Ascending aorta (tissue), 2 donors: ENCODE measurements at regions not wholly inside any gene's neighbourhood (a gene's known extent, or its start where the extent isn't known, plus 50 kb on each side); places are given as distances from the start of the nearest gene placed in this dataset.

Experiments used
- DNase-seq, 2 donors: peaks; one replicate each; pipeline ENCODE4 v3.0.0-alpha.2; 2019; ENCODE audit warnings: low spot score in 2 of 2
- H3K27ac ChIP-seq, 2 donors: fragments of 200-600 bp; sonication (generic); one replicate each; pipeline ENCODE4 v1.5.1; 2016 to 2017; ENCODE audit warnings: mild to moderate bottlenecking in 1 of 2
- H3K27me3 ChIP-seq: fragments of 200-600 bp; sonication (generic); one replicate; pipeline ENCODE4 v1.5.1; 2017
- H3K36me3 ChIP-seq, 2 donors: fragments of 200-600 bp; sonication (generic); one replicate each; pipeline ENCODE4 v1.5.1; 2016
- H3K4me1 ChIP-seq, 2 donors: fragments of 200-600 bp; sonication (generic); one replicate each; pipeline ENCODE4 v1.5.1; 2016 to 2017; ENCODE audit warnings: mild to moderate bottlenecking in 1 of 2
- H3K4me3 ChIP-seq, 2 donors: fragments of 200-600 bp; sonication (generic); one replicate each; pipeline ENCODE4 v1.5.1; 2016 to 2017; ENCODE audit warnings: mild to moderate bottlenecking in 1 of 2
- H3K9me3 ChIP-seq, 2 donors: fragments of 200-600 bp; sonication (generic); one replicate each; pipeline ENCODE4 v1.5.1; 2016
- CTCF ChIP-seq, 3 experiments: fragments of 200-600 bp in 2 of 3; fragments of 450-650 bp in 1 of 3; sonication (generic) in 2 of 3; IDR thresholded peaks; one replicate each; pipeline ENCODE4 v1.5.1; 2016 to 2019; ENCODE audit warnings: antibody characterized with exemption in 3 of 3, mild to moderate bottlenecking in 1 of 3, moderate library complexity in 1 of 3
- intact Hi-C: fragments of 100-400 bp; cut with DNase I; formaldehyde crosslinking; loops from one replicate; pipeline ENCODE4 v1.15.1; 2023

DNA sequence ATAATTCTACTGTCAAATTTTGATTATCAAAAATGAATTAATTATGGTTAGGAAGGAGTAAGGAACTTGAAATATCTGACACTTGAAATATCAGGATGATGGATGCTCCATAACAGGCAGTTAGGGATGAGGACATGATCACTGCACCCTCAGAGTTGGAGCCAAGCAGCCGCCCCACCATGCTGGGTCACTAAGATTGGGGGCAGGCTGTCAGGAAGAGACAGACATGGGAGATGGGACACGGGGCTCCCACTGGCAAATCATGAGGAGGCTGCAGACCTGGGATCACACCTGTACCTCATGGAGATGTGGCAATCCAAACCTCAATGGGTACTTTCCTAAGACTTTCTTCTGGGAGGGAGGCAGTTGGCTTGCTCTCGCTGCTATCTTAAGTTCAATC, 982.0 kb upstream of the ZEB2 start:
- Histone ChIP-seq H3K4me3 (no peak overlapping the region), H3K27ac (no peak overlapping the region), H3K27me3 (no peaks in the 10 kb centered on the region), H3K36me3 (no peaks in the 10 kb centered on the region), H3K9me3 (no peaks in the 10 kb centered on the region), H3K4me1 (no peaks in the 10 kb centered on the region)
- DNase-seq: no peak
- intact Hi-C loops: no loop called here
- TF ChIP-seq CTCF (IDR thresholded peaks at IDR 0.05): no peak

DNA sequence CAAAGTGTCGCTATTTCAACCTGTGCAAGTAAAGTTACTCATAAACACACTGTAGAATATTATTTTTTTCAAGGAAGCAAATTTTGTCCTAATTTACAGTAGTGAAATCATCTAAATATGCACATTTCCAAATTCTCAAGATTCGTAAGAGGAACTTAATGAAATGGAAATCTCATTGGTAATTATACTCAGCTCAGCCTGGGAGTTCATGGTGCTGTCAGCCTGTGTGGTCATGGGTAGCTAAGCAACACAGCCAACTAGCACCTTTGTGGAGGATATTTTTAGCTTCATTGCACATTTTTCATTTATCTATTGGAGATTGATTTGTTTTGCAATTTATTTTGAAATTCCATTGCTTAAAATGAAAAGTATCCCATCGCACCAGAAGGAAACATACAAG, 975.7 kb upstream of the ZEB2 start:
- intact Hi-C loops: no loop called here
- TF ChIP-seq CTCF (IDR thresholded peaks at IDR 0.05): no peak
- H3K9me3 ChIP-seq: peaks cover 0 to 3% of the 10 kb centered on the region in 2 donors
- H3K27ac ChIP-seq: no peak overlapping the region
- H3K4me3 ChIP-seq: no peak overlapping the region
- no peak for DNase-seq
- no peaks in the 10 kb centered on the region for H3K27me3 ChIP-seq
- no peaks in the 10 kb centered on the region for H3K4me1 ChIP-seq
- H3K36me3 ChIP-seq: no peaks in the 10 kb centered on the region

DNA sequence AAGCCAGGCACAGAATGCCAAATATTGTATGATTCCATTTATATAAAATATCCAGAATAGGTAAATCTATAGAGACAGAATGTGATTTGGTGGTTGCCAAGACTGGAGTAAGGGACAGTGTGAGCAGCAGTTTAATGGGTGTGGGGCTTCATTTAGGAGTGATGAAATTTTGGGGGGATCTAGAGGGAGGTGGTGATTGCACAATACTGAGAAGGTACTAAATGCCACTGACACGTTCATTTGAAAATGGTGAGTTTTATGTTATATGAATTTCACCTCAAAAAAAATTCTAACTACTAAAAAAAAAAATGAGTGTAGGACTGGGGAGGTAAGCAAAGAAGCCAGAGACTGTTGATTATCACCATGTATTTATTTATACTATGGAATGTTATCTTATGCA, 974.5 kb upstream of the ZEB2 start:
- Histone ChIP-seq H3K27ac (no peak overlapping the region), H3K4me3 (no peak overlapping the region), H3K27me3 (no peaks in the 10 kb centered on the region), H3K9me3 (peaks cover 0 to 3% of the 10 kb centered on the region in 2 donors), H3K4me1 (no peaks in the 10 kb centered on the region), H3K36me3 (no peaks in the 10 kb centered on the region)
- no peak for DNase-seq
- no peak for TF ChIP-seq CTCF (IDR thresholded peaks at IDR 0.05)
- intact Hi-C loops: no loop called here

GRCh38 chr2:145488571-145488970, 968.7 kb upstream of the ZEB2 start:
- no peak overlapping the region for H3K4me3 ChIP-seq
- no peak for TF ChIP-seq CTCF (IDR thresholded peaks at IDR 0.05)
- H3K27me3 ChIP-seq: no peaks in the 10 kb centered on the region
- no peaks in the 10 kb centered on the region for H3K36me3 ChIP-seq
- no peak overlapping the region for H3K27ac ChIP-seq
- peaks cover 0 to 3% of the 10 kb centered on the region in 2 donors for H3K9me3 ChIP-seq
- no peaks in the 10 kb centered on the region for H3K4me1 ChIP-seq
- DNase-seq: no peak
- intact Hi-C loops: no loop called here

DNA sequence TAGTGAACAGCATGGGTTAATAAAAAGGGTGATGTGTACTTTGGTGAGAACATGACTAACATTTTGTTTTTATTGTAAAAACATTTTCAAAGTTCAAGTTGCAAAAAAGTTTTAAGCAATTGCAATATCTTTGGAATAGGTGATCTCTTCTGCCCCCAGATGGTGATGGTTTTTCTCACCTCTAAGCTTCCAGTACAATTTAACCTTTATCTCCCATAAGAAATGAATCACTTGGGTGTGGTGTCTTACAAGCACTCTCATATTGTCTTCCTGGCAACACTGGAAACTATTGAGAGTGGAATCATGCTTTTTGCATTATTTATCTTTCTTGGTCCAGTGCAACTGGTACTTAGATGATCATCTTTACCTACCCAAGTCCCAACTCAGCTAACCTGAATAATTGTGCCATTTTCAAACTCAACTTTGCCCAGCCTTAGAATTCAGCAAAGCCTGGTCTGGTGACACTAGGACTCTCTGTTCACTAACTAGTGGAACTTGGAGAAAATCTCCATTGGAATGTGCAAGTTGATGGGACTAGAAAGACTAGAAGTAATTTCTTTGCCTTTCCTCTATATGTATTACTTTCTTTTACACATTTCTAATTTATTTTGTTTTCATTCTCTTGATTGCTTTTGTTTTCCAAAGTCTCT, 964.7 kb upstream of the ZEB2 start:
- Histone ChIP-seq H3K27me3 (no peaks in the 10 kb centered on the region), H3K27ac (no peak overlapping the region), H3K4me1 (no peaks in the 10 kb centered on the region), H3K9me3 (no peaks in the 10 kb centered on the region), H3K4me3 (no peak overlapping the region), H3K36me3 (no peaks in the 10 kb centered on the region)
- DNase-seq: no peak
- intact Hi-C loops: no loop called here
- peak in 2 of 3 experiments; percentile 7 to 30 for TF ChIP-seq CTCF (IDR thresholded peaks at IDR 0.05)

DNA sequence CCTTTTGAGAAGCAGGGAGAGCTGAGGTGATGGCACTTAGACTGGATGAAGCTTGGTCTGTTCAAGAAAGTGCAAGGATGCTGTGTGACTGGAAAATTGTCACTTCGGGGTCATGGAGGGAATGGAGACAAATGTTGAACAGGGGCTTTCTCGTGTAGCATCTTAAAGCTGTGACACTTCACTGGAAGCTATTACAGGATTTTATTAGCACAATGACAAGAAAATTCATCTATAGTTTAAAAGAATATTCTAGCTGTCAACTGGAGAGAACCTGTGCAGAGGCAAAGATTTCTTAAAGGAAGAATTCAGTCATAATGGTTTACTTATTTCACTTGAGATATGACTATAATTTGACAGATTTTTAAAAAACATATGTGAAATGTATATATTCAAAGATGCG, 963.9 kb upstream of the ZEB2 start:
- H3K9me3 ChIP-seq: no peaks in the 10 kb centered on the region
- intact Hi-C loops: no loop called here
- no peak for DNase-seq
- H3K4me1 ChIP-seq: no peaks in the 10 kb centered on the region
- H3K27me3 ChIP-seq: no peaks in the 10 kb centered on the region
- H3K36me3 ChIP-seq: no peaks in the 10 kb centered on the region
- TF ChIP-seq CTCF (IDR thresholded peaks at IDR 0.05): no peak
- H3K27ac ChIP-seq: no peak overlapping the region
- no peak overlapping the region for H3K4me3 ChIP-seq
